Jurkat, Clone E6-1 (cell line): ENCODE measurements at regions not wholly inside any gene's neighbourhood (a gene's known extent, or its start where the extent isn't known, plus 50 kb on each side); places are given as distances from the start of the nearest gene placed in this dataset.
A peak's percentile ranks its signal among the peaks of the same experiment; 100 is the strongest.
"Not testable (repeated sequence)": the region's sequence is repeated elsewhere in the genome, so short reads cannot be mapped to it uniquely, and the experiment has no call there.

Experiments used
- DNase-seq: peaks from one replicate; pipeline ENCODE4 v3.0.0-alpha.2; 2011; ENCODE audit warnings: low read depth, low spot score
- H3K4me3 ChIP-seq: 2 replicates; pipeline ENCODE4 v1.5.1; 2011; ENCODE audit warnings: mild to moderate bottlenecking, low read length, control low read depth, moderate library complexity

DNA sequence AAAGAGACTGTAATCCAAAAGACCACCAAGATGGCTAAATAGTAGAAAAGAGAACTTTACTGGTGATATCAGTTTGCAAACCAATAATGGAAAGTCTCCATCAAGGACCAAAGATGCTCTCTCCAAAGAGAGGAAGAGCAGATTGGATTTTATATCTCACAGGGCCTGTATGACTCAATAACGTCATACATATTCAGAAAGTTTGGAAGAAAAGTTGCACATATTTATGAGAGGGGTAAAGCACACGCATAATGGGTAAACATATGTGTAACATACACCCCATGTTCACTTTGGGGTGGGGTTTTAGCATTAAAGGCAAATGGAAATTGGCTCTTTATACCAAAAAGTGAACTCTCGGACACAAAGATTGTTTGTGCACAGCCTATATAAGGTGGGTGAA, 274.5 kb upstream of the POU1F1 start:
- no peak for DNase-seq
- H3K4me3 ChIP-seq = no peak overlapping the region

- H3K4me3 ChIP-seq = no peak overlapping the region
- DNase-seq = no peak
These were observed 272.8 kb upstream of the POU1F1 start for GRCh38 chr3:87549208-87549607.

DNA sequence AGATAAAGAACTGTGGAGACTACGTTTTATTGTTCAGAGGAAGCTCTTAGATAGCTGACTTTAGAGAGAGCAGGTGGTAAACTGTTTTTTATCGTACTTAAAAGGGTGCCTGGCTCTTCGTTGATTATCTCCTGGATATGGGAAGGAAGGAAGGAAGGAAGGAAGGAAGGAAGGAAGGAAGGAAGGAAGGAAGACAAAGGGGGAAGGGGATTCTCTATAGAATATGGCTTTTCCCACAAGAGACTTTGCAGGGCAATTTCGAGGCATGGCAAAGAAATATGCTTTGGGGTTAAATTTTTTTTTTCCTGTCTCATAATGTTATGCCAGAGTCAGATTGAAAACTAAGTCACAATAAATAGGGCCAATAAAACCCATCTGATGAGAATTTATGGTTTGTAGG, 271.9 kb upstream of the POU1F1 start:
- H3K4me3 ChIP-seq = no peak overlapping the region
- DNase-seq = no peak

DNA sequence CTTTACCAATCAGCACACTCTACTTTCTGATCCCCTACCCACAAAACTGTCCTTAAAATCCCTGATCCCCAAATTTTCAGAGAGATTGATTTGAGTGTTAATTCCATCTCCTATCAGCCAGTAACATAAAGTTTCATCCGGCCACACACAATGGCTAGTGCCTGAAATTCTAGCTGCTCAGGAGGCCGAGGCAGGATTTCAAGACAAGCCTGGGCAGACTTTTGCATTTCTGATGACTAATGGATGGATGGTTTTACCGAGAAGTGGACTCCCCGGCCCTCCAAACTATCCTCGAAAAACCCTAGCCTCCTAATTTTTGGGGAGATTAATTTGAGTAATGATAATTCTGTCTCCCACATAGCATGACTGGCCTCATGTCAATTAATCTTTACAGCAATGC, 269.8 kb upstream of the POU1F1 start:
- no peak overlapping the region for H3K4me3 ChIP-seq
- DNase-seq = no peak

GRCh38 chr3:87543408-87543807, 267.0 kb upstream of the POU1F1 start:
- DNase-seq, H3K4me3 ChIP-seq: not testable (repeated sequence)

DNA sequence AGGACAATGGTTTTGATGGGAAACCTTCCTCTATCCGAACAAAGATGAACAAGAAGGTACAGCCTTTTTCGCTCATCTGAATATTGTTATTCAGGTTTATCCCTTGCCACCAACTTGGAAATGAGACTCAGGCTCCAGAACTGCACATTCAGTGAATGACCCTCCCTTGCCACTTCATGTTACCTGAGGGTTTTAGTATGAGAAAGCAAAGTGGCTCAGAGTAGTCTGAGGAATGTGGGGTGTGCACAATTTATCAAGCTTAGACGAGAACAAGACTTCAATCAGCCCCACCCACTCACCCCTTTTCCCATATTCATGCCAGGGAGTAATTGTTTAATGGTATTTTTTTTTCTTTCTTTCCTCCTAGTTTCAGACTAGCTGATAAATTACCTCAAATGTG, 265.3 kb upstream of the POU1F1 start:
- DNase-seq = no peak
- no peak overlapping the region for H3K4me3 ChIP-seq

GRCh38 chr3:87538722-87539121, 262.3 kb upstream of the POU1F1 start:
- H3K4me3 ChIP-seq, DNase-seq: not testable (repeated sequence)

GRCh38 chr3:87509401-87509800, 233.0 kb upstream of the POU1F1 start:
- no peak overlapping the region for H3K4me3 ChIP-seq
- DNase-seq = no peak

DNA sequence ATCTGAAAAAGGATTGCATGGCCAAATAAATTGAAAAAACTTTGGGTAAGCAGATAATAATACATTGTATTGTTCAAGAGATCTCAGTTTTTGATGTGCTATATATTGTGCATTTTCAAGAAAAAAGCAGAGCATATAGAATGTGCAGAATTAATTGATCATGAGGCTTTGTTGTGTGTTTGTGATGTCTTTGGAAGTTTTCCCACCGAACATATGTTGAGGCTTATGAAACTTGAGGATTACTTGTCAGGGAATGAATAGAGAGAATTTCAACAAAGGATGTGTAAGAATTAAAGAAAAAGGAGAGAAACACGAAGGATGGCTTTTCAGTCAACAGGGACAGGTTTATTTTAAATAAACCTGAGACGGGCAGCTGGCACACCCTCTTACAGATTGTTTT, 232.5 kb upstream of the POU1F1 start:
- H3K4me3 ChIP-seq = no peak overlapping the region
- DNase-seq = no peak

DNA sequence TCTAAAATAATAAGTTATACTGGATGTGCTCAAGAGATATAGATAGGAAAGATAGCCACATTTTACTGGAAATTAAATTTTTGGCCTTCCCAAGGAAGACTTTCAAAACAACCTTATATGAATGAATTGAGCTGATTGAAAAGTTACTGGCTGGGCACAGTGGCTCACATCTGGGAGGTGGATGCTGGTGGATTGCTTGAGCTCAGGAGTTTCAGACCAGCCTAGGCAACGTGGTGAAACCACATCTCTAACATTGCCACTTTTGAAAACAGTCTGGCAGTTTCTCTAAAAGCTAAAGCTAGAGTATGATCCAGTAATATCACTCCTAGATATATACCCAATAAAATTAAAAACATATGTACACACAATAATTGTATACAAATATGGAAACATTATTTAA, 231.4 kb upstream of the POU1F1 start:
- DNase-seq = no peak
- no peak overlapping the region for H3K4me3 ChIP-seq

GRCh38 chr3:87503900-87504498, 227.6 kb upstream of the POU1F1 start:
- no peak overlapping the region for H3K4me3 ChIP-seq
- DNase-seq = peak; percentile 64

- no peak overlapping the region for H3K4me3 ChIP-seq
- DNase-seq = no peak
These were observed 224.7 kb upstream of the POU1F1 start for GRCh38 chr3:87501076-87501475.

- DNase-seq = no peak
- no peak overlapping the region for H3K4me3 ChIP-seq
These were observed 222.1 kb upstream of the POU1F1 start for GRCh38 chr3:87498358-87499080.

- H3K4me3 ChIP-seq = no peak overlapping the region
These were observed 219.6 kb upstream of the POU1F1 start for GRCh38 chr3:87495938-87496337.

DNA sequence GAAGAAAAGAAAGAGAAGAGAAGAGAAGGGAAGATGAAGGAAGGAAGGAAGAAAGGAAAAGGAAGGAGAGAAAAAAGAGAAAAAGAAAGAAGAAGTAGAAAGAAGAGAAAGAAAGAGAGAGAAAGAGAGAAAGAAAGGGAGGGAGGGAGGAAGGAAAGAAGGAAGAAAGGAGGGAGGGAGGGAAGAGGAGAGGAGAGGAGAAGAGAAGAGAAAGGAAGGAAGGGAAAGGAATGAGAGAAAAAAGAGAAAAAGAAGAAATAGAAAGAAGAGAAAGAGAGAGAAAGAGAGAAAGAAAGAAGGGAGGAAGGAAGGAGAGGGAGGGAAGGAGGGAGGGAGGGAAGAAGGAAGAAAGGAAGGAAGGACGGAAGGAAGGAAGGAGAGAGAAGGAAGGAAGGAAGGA, 217.9 kb upstream of the POU1F1 start:
- DNase-seq = no peak
- no peak overlapping the region for H3K4me3 ChIP-seq

More at GRCh38 chr3:87495938-87496337, 219.6 kb upstream of the POU1F1 start:
- no peak for DNase-seq

GRCh38 chr3:87491843-87492242, 215.5 kb upstream of the POU1F1 start:
- no peak overlapping the region for H3K4me3 ChIP-seq
- no peak for DNase-seq

- H3K4me3 ChIP-seq = no peak overlapping the region
- DNase-seq = no peak
These were observed 213.5 kb upstream of the POU1F1 start for GRCh38 chr3:87489892-87490291.

GRCh38 chr3:87488765-87489164, 212.4 kb upstream of the POU1F1 start:
- no peak overlapping the region for H3K4me3 ChIP-seq
- no peak for DNase-seq

- H3K4me3 ChIP-seq, DNase-seq: not testable (repeated sequence)
These were observed 210.3 kb upstream of the POU1F1 start for GRCh38 chr3:87486635-87487034.

GRCh38 chr3:87486115-87486514, 209.7 kb upstream of the POU1F1 start:
- no peak for DNase-seq

DNA sequence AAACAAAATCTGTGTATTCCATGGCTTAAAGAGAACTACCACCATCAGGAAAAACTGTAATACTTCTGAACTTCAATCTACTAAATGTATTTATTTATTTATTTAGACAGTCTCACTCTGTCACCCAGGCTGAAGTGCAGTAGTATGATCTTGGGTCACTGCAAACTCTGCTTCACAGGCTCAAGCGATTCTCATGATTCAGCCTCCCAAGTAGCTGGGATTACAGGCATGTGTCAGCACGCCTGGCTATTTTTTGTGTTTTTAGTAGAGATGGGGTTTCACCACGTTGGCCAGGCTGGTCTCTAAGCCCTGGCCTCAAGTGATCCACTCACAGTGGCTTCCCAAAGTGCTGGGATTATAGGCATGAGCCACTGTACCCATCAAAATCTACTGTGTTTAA, 202.3 kb upstream of the POU1F1 start:
- H3K4me3 ChIP-seq = no peak overlapping the region
- DNase-seq = no peak

More at GRCh38 chr3:87486115-87486514, 209.7 kb upstream of the POU1F1 start:
- no peak overlapping the region for H3K4me3 ChIP-seq
